Type B pancreatic cell (in vitro differentiated cells): ENCODE measurements at regions not wholly inside any gene's neighbourhood (a gene's known extent, or its start where the extent isn't known, plus 50 kb on each side); places are given as distances from the start of the nearest gene placed in this dataset.

Experiments
- DNase-seq: peaks from one replicate; pipeline ENCODE4 v3.0.0; 2021; ENCODE audit warnings: mixed read lengths; ENCODE audit not compliant: unreplicated experiment; ENCODE audit errors: extremely low spot score
- H3K27ac Mint-ChIP-seq: 2 replicates; pipeline ENCODE4 v1.8.0; 2021; ENCODE audit warnings: mild to moderate bottlenecking, mixed read lengths
- H3K27me3 Mint-ChIP-seq: 2 replicates; pipeline ENCODE4 v1.8.0; 2021; ENCODE audit warnings: mixed read lengths
- H3K36me3 Mint-ChIP-seq: 2 replicates; pipeline ENCODE4 v1.8.0; 2021; ENCODE audit warnings: mixed read lengths
- H3K4me1 Mint-ChIP-seq: one replicate; pipeline ENCODE4 v1.8.0; 2021; ENCODE audit warnings: mixed read lengths; ENCODE audit not compliant: unreplicated experiment
- H3K4me3 Mint-ChIP-seq: 2 replicates; pipeline ENCODE4 v1.8.0; 2021; ENCODE audit warnings: mild to moderate bottlenecking, mixed read lengths
- H3K9me3 Mint-ChIP-seq: 2 replicates; pipeline ENCODE4 v1.8.0; 2021; ENCODE audit warnings: mixed read lengths
- TF ChIP-seq, protein P1 (sequence below): fragments of 200-600 bp; sonication (generic); conservative IDR thresholded peaks from 2 replicates; pipeline ENCODE4 v1.5.0; 2021; ENCODE audit warnings: antibody characterized with exemption, mild to moderate bottlenecking

DNA sequence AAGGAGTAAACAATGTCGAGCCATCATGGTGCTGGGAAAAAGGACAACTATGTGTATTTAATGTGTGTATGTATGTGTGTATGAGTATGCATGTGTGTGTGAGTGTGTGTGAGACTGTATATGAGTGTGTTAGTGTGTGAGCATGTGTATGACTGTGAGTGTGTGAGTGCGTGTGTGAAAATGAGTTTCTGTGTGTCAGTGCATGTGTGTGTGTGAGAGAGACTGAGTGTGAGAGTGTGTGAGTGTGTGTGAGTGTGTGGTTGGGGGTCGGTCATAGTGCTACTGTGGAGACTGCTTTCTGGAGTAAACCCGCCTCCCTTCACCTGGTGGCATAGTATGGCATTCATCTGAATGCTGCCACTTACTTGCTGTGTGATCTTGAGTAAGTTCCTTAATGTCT is 567.4 kb downstream of the FGF9 start:
- no peak overlapping the region for H3K4me3 Mint-ChIP-seq

GRCh38 chr13:22240716-22241115 is 569.8 kb downstream of the FGF9 start:
- DNase-seq = no peak
- peaks cover 46% of the 10 kb centered on the region for H3K4me1 Mint-ChIP-seq
- H3K4me3 Mint-ChIP-seq = no peak overlapping the region
- H3K27me3 Mint-ChIP-seq = peaks cover 7% of the 10 kb centered on the region
- peaks cover 5% of the 10 kb centered on the region for H3K36me3 Mint-ChIP-seq
- no peaks in the 10 kb centered on the region for H3K9me3 Mint-ChIP-seq
- no peak overlapping the region for H3K27ac Mint-ChIP-seq
- TF ChIP-seq, protein P1, sequence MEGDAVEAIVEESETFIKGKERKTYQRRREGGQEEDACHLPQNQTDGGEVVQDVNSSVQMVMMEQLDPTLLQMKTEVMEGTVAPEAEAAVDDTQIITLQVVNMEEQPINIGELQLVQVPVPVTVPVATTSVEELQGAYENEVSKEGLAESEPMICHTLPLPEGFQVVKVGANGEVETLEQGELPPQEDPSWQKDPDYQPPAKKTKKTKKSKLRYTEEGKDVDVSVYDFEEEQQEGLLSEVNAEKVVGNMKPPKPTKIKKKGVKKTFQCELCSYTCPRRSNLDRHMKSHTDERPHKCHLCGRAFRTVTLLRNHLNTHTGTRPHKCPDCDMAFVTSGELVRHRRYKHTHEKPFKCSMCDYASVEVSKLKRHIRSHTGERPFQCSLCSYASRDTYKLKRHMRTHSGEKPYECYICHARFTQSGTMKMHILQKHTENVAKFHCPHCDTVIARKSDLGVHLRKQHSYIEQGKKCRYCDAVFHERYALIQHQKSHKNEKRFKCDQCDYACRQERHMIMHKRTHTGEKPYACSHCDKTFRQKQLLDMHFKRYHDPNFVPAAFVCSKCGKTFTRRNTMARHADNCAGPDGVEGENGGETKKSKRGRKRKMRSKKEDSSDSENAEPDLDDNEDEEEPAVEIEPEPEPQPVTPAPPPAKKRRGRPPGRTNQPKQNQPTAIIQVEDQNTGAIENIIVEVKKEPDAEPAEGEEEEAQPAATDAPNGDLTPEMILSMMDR = no peak

More for the DNA sequence above, 567.4 kb downstream of the FGF9 start:
- DNase-seq = no peak
- Mint-ChIP-seq H3K9me3 (no peaks in the 10 kb centered on the region), H3K27me3 (peaks cover 7% of the 10 kb centered on the region), H3K36me3 (peaks cover 5% of the 10 kb centered on the region), H3K27ac (no peak overlapping the region), H3K4me1 (peaks cover 43% of the 10 kb centered on the region)
- TF ChIP-seq, protein P1 = no peak

DNA sequence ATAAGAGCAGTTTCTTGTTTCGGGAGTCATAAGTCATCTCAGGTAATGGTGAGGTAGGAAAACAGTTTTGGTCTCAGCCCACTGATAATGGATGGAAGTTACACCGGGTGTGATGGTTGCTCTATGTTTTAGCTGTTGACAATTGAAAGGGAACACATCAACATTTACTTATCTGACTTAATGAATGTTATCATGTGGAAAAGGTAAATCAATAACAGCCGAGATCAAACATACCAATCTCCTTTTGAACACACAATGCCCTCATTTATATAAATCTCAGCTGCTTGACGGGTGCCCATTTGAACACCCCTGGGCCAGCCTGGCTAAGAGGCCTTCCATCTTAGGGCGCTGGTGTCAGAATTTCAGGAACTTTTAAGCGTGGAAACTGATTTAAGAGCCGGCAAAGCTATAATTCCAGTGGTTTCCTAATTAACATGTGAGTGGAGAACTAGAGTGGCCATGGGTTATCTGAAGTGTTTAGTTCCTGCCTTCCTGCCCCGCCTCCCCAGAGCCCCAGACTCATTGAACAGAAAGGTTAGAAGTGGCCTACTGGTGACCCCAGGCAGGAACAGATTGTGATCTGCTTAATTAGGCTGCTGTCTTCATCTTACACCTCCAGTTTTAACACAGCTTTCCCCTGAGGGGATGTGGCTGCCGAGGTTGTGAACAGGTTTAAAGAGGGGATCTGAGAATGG is 572.7 kb downstream of the FGF9 start:
- TF ChIP-seq, protein P1 = no peak
- peaks cover 37% of the 10 kb centered on the region for H3K4me1 Mint-ChIP-seq
- peak overlapping the region; percentile 53 for H3K27ac Mint-ChIP-seq
- no peak for DNase-seq
- no peaks in the 10 kb centered on the region for H3K9me3 Mint-ChIP-seq
- H3K4me3 Mint-ChIP-seq = peak overlapping the region; percentile 19
- no peaks in the 10 kb centered on the region for H3K36me3 Mint-ChIP-seq
- H3K27me3 Mint-ChIP-seq = peaks cover 4% of the 10 kb centered on the region

- no peaks in the 10 kb centered on the region for H3K9me3 Mint-ChIP-seq
- H3K27me3 Mint-ChIP-seq = no peaks in the 10 kb centered on the region
- H3K4me1 Mint-ChIP-seq = no peaks in the 10 kb centered on the region
- no peak overlapping the region for H3K27ac Mint-ChIP-seq
- H3K36me3 Mint-ChIP-seq = no peaks in the 10 kb centered on the region
- H3K4me3 Mint-ChIP-seq = no peak overlapping the region
- TF ChIP-seq, protein P1 = no peak
- no peak for DNase-seq
These were observed 581.5 kb downstream of the FGF9 start for GRCh38 chr13:22252281-22252830.

DNA sequence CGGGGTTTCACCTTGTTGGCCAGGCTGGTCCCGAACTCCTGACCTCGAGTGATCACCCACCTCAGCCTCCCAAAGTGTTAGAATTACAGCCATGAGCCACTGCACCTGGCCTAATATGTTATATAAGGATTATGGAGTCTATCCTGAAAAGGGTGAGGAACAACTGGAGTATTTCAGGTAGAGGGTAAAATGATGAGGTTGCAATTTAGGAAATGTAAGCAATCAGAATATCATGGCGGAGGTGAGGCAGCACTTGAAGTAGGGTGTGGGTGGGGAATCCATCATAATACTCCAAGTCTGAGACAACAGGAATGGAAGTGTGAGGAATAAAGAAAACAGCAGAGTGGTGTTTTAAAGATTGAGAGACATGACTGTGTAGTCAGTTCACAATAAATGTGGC is 582.2 kb downstream of the FGF9 start:
- no peaks in the 10 kb centered on the region for H3K27me3 Mint-ChIP-seq
- no peak overlapping the region for H3K27ac Mint-ChIP-seq
- no peak overlapping the region for H3K4me3 Mint-ChIP-seq
- H3K4me1 Mint-ChIP-seq = no peaks in the 10 kb centered on the region
- no peaks in the 10 kb centered on the region for H3K9me3 Mint-ChIP-seq
- no peaks in the 10 kb centered on the region for H3K36me3 Mint-ChIP-seq
- TF ChIP-seq, protein P1 = no peak
- no peak for DNase-seq
